Heart left ventricle (tissue), 16 donors: ENCODE measurements at regions not wholly inside any gene's neighbourhood (a gene's known extent, or its start where the extent isn't known, plus 50 kb on each side); places are given as distances from the start of the nearest gene placed in this dataset.
A peak's percentile ranks its signal among the peaks of the same experiment; 100 is the strongest.

Experiments used
- ATAC-seq, 4 donors: fragments of 200-7000 bp; cut with Tn5 transposase; one replicate each; pipeline ENCODE4 v1.9.1; 2020 to 2022; ENCODE audit warnings: moderate library complexity in 4 of 4, mild to moderate bottlenecking in 3 of 4, moderate number of reproducible peaks in 1 of 4
- DNase-seq, 5 donors: peaks; one replicate each; pipeline ENCODE4 v3.0.0-alpha.2; 2020
- H3K27ac ChIP-seq, 12 donors: fragments of 200-600 bp; sonication (generic) in 4 of 12; one replicate each; pipeline versions ENCODE4 v1.5.0 to v1.8.0; 2016 to 2022; ENCODE audit warnings: mild to moderate bottlenecking in 2 of 12
- H3K27me3 ChIP-seq, 9 donors: fragments of 200-600 bp; sonication (generic) in 2 of 9; one replicate each; pipeline versions ENCODE4 v1.5.1 to v1.8.0; 2016 to 2022; ENCODE audit warnings: mild to moderate bottlenecking in 3 of 9
- H3K36me3 ChIP-seq, 9 donors: fragments of 200-600 bp; sonication (generic) in 2 of 9; one replicate each; pipeline versions ENCODE4 v1.5.0 to v1.8.0; 2018 to 2022; ENCODE audit warnings: mild to moderate bottlenecking in 2 of 9
- H3K4me1 ChIP-seq, 12 donors: fragments of 200-600 bp; sonication (generic) in 4 of 12; one replicate each; pipeline versions ENCODE4 v1.5.0 to v1.8.0; 2016 to 2022; ENCODE audit warnings: mild to moderate bottlenecking in 3 of 12
- H3K4me3 ChIP-seq, 12 donors: fragments of 200-600 bp; sonication (generic) in 4 of 12; one replicate each; pipeline versions ENCODE4 v1.5.0 to v1.8.0; 2017 to 2022; ENCODE audit warnings: mild to moderate bottlenecking in 9 of 12, moderate library complexity in 4 of 12
- H3K9me3 ChIP-seq, 12 donors: fragments of 200-600 bp; sonication (generic) in 4 of 12; one replicate each; pipeline versions ENCODE4 v1.5.0 to v1.8.0; 2016 to 2022; ENCODE audit warnings: mild to moderate bottlenecking in 1 of 12
- POLR2A ChIP-seq, 2 donors: fragments of 450-650 bp; IDR thresholded peaks; one replicate each; pipeline ENCODE4 v1.6.1; 2017; ENCODE audit warnings: antibody characterized with exemption in 2 of 2, mild to moderate bottlenecking in 2 of 2, moderate library complexity in 2 of 2
- WGBS, 4 donors: extraction: QIAGEN DNeasy Blood & Tissue Kit in 2 of 4; methylation state at CpG; one replicate each; pipeline versions ENCODE4 v1.1.5 to v1.1.7; 2013 to 2018; 5-methylcytosine and 5-hydroxymethylcytosine counted together
- intact Hi-C, 10 donors: fragments of 100-400 bp; cut with DNase I; formaldehyde crosslinking; loops; one replicate each; pipeline versions ENCODE4 v1.11.1 to v1.14.2; 2022
- TF ChIP-seq, protein P1 (sequence below), 12 donors: fragments of 200-600 bp; sonication (generic) in 4 of 12; IDR thresholded peaks; one replicate each; pipeline versions ENCODE4 v1.5.0 to v1.8.0; 2018 to 2022; ENCODE audit warnings: antibody characterized with exemption in 12 of 12, mild to moderate bottlenecking in 5 of 12
- donor health status: ischemic (EF 13 %, LVEDD 7.1; RV severe dilation, severe dysfunction).
- donor health status: healthy with polysubstance abuse.
- donor health status: DM: no; HTN: yes; CAD: no.
- donor health status: DM: no; HTN: no; CAD: no.
- donor health status: ischemic (EF 25% LVEDD 6.9; RV normal size, moderate dysfunction).
- donor health status: ischemic (EF 25% LVEDD 5.7; RV mildly dilated, moderate dysfunction).
- donor health status: healthy.
- donor health status: DM: yes; HTN: yes; CAD: no.
- donor health status: ischemic (EF 35%, LVEDD 5.7; RV mildly dilated, moderate dysfunction).
- donor health status: nonischemic (EF 11% LVEDD 7.7; RV severe dilation, severe dysfunction).
- donor health status: DM: yes; HTN: yes; CAD: no.
- donor health status: PGD.
- donor health status: ischemic (EF 29% LVEDD 5.4; RV normal size, mild dysfunction).
- donor health status: nonischemic (EF 23%, LVEDD 6.1; RV moderate dilation, normal function).

DNA sequence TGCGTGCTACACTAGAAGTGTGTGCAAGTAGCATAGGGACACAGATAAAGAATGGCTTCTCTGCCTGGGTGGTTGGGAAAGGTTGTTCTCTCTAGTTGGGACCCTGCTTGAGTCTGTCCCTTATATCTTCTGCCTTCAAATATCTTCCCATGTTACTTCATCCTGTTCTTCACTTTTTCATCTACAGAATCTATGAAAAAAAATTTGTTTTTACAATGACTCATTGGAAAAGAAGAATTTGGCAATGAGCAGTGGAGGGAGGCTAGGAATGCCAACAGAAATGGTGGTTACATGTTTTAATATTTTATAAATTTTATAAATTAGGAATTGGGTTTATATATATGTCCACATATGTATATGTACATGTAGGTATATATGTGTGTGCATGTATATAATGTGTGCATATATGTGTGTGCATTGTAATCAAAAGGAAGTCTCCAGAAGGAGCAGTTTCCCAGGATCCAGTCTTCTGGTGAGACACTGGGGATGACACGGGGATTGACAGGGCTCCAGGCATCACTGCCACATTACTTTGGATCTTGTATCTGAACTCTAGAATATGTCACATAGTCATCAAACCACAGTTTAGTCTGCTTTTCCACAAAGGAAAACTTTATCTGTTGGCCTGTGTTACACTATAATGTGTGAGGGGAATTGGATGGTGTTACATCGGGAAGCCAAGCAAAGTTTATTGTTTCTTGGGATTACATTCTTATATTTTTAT, 75.3 kb upstream of the RIPOR2 start:
- Histone ChIP-seq H3K27ac (no peak overlapping the region), H3K9me3 (no peaks in the 10 kb centered on the region), H3K36me3 (no peaks in the 10 kb centered on the region), H3K27me3 (no peaks in the 10 kb centered on the region), H3K4me3 (no peak overlapping the region), H3K4me1 (peaks cover 0 to 85% (median 9%) of the 10 kb centered on the region in 12 donors)
- no peak for TF ChIP-seq POLR2A (IDR thresholded peaks at IDR 0.05)
- TF ChIP-seq, protein P1, sequence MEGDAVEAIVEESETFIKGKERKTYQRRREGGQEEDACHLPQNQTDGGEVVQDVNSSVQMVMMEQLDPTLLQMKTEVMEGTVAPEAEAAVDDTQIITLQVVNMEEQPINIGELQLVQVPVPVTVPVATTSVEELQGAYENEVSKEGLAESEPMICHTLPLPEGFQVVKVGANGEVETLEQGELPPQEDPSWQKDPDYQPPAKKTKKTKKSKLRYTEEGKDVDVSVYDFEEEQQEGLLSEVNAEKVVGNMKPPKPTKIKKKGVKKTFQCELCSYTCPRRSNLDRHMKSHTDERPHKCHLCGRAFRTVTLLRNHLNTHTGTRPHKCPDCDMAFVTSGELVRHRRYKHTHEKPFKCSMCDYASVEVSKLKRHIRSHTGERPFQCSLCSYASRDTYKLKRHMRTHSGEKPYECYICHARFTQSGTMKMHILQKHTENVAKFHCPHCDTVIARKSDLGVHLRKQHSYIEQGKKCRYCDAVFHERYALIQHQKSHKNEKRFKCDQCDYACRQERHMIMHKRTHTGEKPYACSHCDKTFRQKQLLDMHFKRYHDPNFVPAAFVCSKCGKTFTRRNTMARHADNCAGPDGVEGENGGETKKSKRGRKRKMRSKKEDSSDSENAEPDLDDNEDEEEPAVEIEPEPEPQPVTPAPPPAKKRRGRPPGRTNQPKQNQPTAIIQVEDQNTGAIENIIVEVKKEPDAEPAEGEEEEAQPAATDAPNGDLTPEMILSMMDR (IDR thresholded peaks at IDR 0.05), result no peak
- intact Hi-C loops, result no loop called here
- WGBS, 4 donors, result 85 to 92% (median 88%) methylated on average over 3 of the region's 3 CpGs
- no peak for DNase-seq
- ATAC-seq, result no peak

DNA sequence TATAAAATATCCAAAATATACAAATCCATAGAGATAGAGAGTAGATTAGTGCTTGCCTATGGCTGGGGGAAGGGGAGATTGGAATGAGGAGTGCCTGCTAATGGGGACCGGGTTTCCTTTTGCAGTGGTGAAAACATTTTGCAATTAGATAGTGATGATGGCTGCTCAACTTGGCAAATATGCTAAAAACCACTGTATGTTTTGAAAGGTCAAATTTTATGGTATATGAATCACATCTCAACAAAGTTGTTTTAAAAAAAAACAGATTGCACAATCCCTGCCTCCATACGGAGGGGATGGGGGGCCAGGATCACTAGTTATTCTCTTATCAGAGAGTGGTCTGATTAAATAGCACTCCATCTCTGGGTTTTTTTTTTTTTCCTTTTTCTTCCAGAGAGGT, 76.9 kb upstream of the RIPOR2 start:
- no peaks in the 10 kb centered on the region for H3K9me3 ChIP-seq
- no peak overlapping the region for H3K4me3 ChIP-seq
- 61 to 69% (median 62%) methylated on average over 2 of the region's 2 CpGs for WGBS, 4 donors
- DNase-seq (no peak), ATAC-seq (no peak)
- no peaks in the 10 kb centered on the region for H3K36me3 ChIP-seq
- H3K4me1 ChIP-seq, result peaks cover 0 to 83% (median 3%) of the 10 kb centered on the region in 12 donors
- intact Hi-C loops, result no loop called here
- no peak for TF ChIP-seq POLR2A (IDR thresholded peaks at IDR 0.05)
- TF ChIP-seq, protein P1 (IDR thresholded peaks at IDR 0.05), result no peak
- no peaks in the 10 kb centered on the region for H3K27me3 ChIP-seq
- H3K27ac ChIP-seq, result no peak overlapping the region

DNA sequence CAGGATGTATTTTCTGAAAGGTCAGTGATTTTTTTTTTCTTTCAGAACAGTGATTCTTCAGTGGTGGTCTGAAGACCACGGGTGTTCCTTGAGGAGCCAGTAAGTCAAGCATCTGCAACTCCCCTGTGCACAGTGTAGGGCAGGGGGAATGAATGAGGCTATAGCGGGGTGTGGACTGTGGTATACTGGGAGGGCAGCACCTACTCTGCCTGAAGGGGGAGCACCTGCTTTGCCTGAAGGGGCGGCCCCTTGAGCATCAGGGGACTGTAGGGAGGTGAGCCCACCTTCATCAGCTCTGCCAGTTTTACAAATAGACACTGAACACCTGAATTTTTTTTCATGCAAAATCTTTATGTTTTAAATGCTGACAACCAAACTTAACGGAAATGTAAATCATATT, 77.5 kb upstream of the RIPOR2 start:
- Histone ChIP-seq H3K27ac (no peak overlapping the region), H3K4me1 (peaks cover 0 to 83% (median 3%) of the 10 kb centered on the region in 12 donors), H3K4me3 (no peak overlapping the region), H3K36me3 (no peaks in the 10 kb centered on the region), H3K9me3 (no peaks in the 10 kb centered on the region), H3K27me3 (peaks cover 0 to 1% (median 0%) of the 10 kb centered on the region in 9 donors)
- TF ChIP-seq POLR2A (IDR thresholded peaks at IDR 0.05), result no peak
- TF ChIP-seq, protein P1 (IDR thresholded peaks at IDR 0.05), result peak in 1 of 12 donors; percentile 9
- 89 to 92% (median 91%) methylated on average over 4 of the region's 4 CpGs for WGBS, 4 donors
- intact Hi-C loops, result no loop called here
- no peak for ATAC-seq
- no peak for DNase-seq

DNA sequence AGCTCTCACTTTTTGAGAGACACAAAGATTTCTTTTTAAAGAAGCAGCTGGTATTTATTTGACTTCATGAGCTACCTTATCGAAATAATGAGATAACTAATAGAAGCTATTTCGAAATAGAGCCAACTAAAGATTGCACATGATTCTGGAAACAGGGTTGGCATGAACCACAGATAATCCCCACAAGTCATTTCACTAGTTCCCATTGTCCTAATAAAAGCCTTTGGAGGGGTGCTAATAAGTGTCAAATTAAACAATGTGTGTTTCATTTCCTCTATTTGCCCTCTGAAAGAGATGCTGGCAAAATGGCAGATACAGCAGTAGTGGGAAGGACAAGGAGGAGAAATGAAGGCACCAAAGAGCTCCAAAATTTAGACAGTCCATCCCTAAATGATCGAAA, 78.6 kb upstream of the RIPOR2 start:
- Histone ChIP-seq H3K9me3 (no peaks in the 10 kb centered on the region), H3K4me1 (peaks cover 0 to 72% (median 3%) of the 10 kb centered on the region in 12 donors), H3K4me3 (no peak overlapping the region), H3K27me3 (peaks cover 0 to 5% (median 0%) of the 10 kb centered on the region in 9 donors), H3K27ac (peak overlapping the region in 1 of 12 donors; percentile 53), H3K36me3 (no peaks in the 10 kb centered on the region)
- DNase-seq, result no peak
- intact Hi-C loops, result no loop called here
- TF ChIP-seq, protein P1 (IDR thresholded peaks at IDR 0.05), result no peak
- TF ChIP-seq POLR2A (IDR thresholded peaks at IDR 0.05), result no peak
- no peak for ATAC-seq
- 92 to 95% (median 94%) methylated on average over 3 of the region's 3 CpGs for WGBS, 4 donors
